ENCODE measurements at regions not wholly inside any gene's neighbourhood (a gene's known extent, or its start where the extent isn't known, plus 50 kb on each side); places are given as distances from the start of the nearest gene placed in this dataset.
"Not testable (repeated sequence)": the region's sequence is repeated elsewhere in the genome, so short reads cannot be mapped to it uniquely, and the experiment has no call there.

DNA sequence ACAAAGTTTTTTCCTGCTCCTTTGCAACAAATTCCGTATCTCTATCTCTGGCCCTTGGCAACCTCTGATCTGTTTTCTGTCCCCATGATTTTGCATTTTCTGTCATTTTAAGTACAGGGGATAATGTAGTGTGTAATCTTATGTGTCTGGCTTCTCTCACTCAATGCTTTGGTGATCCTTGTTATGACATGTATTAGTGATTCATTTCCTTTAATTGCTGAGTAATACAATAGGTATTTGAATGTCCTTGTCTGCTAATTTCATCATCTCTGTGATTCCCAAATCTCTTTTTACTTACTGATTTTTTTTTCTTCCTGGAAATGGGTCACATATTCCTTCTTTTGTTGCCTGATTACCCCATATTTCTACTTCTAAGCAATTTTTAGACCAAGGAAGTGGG, 1538.6 kb upstream of the PCDH10 start:
- TF ChIP-seq, protein P1, sequence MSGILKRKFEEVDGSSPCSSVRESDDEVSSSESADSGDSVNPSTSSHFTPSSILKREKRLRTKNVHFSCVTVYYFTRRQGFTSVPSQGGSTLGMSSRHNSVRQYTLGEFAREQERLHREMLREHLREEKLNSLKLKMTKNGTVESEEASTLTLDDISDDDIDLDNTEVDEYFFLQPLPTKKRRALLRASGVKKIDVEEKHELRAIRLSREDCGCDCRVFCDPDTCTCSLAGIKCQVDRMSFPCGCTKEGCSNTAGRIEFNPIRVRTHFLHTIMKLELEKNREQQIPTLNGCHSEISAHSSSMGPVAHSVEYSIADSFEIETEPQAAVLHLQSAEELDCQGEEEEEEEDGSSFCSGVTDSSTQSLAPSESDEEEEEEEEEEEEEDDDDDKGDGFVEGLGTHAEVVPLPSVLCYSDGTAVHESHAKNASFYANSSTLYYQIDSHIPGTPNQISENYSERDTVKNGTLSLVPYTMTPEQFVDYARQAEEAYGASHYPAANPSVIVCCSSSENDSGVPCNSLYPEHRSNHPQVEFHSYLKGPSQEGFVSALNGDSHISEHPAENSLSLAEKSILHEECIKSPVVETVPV (CRISPR knock-in tag; IDR thresholded peaks at IDR 0.05): not testable (repeated sequence)
- not testable (repeated sequence) for TF ChIP-seq OSR1 (CRISPR knock-in tag; IDR thresholded peaks at IDR 0.05); CSDC2 (CRISPR knock-in tag; IDR thresholded peaks at IDR 0.05); BACH2 (CRISPR knock-in tag; IDR thresholded peaks at IDR 0.05; ENCODE audit: borderline replicate concordance); TCF4 (CRISPR knock-in tag; IDR thresholded peaks at IDR 0.05; ENCODE audit: borderline replicate concordance); ZNF8 (CRISPR knock-in tag; IDR thresholded peaks at IDR 0.05); ZNF565 (CRISPR knock-in tag; conservative IDR thresholded peaks at IDR 0.05; ENCODE audit: low read depth); ARNTL (CRISPR knock-in tag; IDR thresholded peaks at IDR 0.05; ENCODE audit: borderline replicate concordance, low read depth); ESRRG (CRISPR knock-in tag; IDR thresholded peaks at IDR 0.05); SNAI2 (CRISPR knock-in tag; IDR thresholded peaks at IDR 0.05)
- TF ChIP-seq ZC3H10 (CRISPR knock-in tag; IDR thresholded peaks at IDR 0.05): peak; percentile 97
- TF ChIP-seq, protein P2, sequence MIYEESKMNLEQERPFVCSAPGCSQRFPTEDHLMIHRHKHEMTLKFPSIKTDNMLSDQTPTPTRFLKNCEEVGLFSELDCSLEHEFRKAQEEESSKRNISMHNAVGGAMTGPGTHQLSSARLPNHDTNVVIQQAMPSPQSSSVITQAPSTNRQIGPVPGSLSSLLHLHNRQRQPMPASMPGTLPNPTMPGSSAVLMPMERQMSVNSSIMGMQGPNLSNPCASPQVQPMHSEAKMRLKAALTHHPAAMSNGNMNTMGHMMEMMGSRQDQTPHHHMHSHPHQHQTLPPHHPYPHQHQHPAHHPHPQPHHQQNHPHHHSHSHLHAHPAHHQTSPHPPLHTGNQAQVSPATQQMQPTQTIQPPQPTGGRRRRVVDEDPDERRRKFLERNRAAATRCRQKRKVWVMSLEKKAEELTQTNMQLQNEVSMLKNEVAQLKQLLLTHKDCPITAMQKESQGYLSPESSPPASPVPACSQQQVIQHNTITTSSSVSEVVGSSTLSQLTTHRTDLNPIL (CRISPR knock-in tag; IDR thresholded peaks at IDR 0.05; ENCODE audit: low read depth): not testable (repeated sequence)
- TF ChIP-seq, protein P3, sequence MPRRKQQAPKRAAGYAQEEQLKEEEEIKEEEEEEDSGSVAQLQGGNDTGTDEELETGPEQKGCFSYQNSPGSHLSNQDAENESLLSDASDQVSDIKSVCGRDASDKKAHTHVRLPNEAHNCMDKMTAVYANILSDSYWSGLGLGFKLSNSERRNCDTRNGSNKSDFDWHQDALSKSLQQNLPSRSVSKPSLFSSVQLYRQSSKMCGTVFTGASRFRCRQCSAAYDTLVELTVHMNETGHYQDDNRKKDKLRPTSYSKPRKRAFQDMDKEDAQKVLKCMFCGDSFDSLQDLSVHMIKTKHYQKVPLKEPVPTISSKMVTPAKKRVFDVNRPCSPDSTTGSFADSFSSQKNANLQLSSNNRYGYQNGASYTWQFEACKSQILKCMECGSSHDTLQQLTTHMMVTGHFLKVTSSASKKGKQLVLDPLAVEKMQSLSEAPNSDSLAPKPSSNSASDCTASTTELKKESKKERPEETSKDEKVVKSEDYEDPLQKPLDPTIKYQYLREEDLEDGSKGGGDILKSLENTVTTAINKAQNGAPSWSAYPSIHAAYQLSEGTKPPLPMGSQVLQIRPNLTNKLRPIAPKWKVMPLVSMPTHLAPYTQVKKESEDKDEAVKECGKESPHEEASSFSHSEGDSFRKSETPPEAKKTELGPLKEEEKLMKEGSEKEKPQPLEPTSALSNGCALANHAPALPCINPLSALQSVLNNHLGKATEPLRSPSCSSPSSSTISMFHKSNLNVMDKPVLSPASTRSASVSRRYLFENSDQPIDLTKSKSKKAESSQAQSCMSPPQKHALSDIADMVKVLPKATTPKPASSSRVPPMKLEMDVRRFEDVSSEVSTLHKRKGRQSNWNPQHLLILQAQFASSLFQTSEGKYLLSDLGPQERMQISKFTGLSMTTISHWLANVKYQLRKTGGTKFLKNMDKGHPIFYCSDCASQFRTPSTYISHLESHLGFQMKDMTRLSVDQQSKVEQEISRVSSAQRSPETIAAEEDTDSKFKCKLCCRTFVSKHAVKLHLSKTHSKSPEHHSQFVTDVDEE (CRISPR knock-in tag; IDR thresholded peaks at IDR 0.05): not testable (repeated sequence)
